Endothelial cell of umbilical vein (primary cell): ENCODE measurements at regions not wholly inside any gene's neighbourhood (a gene's known extent, or its start where the extent isn't known, plus 50 kb on each side); places are given as distances from the start of the nearest gene placed in this dataset.
"Not testable (repeated sequence)": the region's sequence is repeated elsewhere in the genome, so short reads cannot be mapped to it uniquely, and the experiment has no call there.

Experiments used
- EZH2 ChIP-seq: IDR thresholded peaks from 2 replicates; pipeline ENCODE4 v1.6.1; 2012; ENCODE audit warnings: borderline replicate concordance, low read depth, mild to moderate bottlenecking, moderate library complexity, low read length, inconsistent platforms; ENCODE audit not compliant: severe bottlenecking
- FOS ChIP-seq: IDR thresholded peaks from 2 replicates; pipeline ENCODE4 v1.6.1; 2011; ENCODE audit warnings: mild to moderate bottlenecking, low read length, moderate library complexity, borderline replicate concordance; ENCODE audit not compliant: insufficient read depth
- JUN ChIP-seq: IDR thresholded peaks from 2 replicates; pipeline ENCODE4 v1.6.1; 2011; ENCODE audit warnings: borderline replicate concordance, low read depth; ENCODE audit not compliant: insufficient read length, insufficient read depth
- MYC ChIP-seq: IDR thresholded peaks from one replicate; pipeline ENCODE4 v1.6.1; 2011; ENCODE audit warnings: mild to moderate bottlenecking, low read depth, low read length
- POLR2A ChIP-seq: IDR thresholded peaks from 2 replicates; pipeline ENCODE4 v1.6.1; 2012; ENCODE audit warnings: low read depth, mild to moderate bottlenecking, control low read depth, low read length
- POLR2AphosphoS5 ChIP-seq: IDR thresholded peaks from 2 replicates; pipeline ENCODE4 v1.6.1; 2012; ENCODE audit warnings: low read depth, mild to moderate bottlenecking, control low read depth, low read length, moderate library complexity; ENCODE audit not compliant: insufficient read depth
- TF ChIP-seq, protein P1 (sequence below), 2 donors: IDR thresholded peaks; 1 replicate in 1 of 2; 2 replicates in 1 of 2; pipeline ENCODE4 v1.5.1; 2011; ENCODE audit warnings: low read length in 2 of 2, mild to moderate bottlenecking in 2 of 2, moderate library complexity in 2 of 2, control low read depth in 1 of 2, inconsistent platforms in 1 of 2, low read depth in 1 of 2; ENCODE audit not compliant: insufficient read depth in 1 of 2; ENCODE audit errors: extremely low read depth in 1 of 2
- TF ChIP-seq, protein P2 (sequence below): IDR thresholded peaks from 2 replicates; pipeline ENCODE4 v1.6.1; 2011; ENCODE audit not compliant: insufficient read depth, insufficient read length

DNA sequence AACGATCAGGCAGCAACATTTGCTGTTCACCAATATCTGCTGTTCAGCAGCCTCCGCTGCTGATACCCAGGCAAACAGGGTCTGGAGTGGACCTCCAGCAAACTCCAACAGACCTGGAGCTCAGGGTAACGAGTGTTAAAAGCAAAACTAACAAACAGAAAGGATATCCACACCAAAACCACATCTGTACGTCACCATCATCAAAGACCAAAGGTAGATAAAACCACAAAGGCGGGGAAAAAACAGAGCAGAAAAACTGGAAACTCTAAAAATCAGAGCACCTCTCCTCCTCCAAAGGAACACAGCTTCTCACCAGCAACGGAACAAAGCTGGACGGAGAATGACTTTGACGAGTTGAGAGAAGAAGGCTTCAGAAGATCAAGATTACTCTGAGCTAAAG lies 192.8 kb upstream of the MGAT5 start:
- not testable (repeated sequence) for TF ChIP-seq EZH2, POLR2AphosphoS5, POLR2A, JUN, MYC, FOS
- TF ChIP-seq, protein P1, sequence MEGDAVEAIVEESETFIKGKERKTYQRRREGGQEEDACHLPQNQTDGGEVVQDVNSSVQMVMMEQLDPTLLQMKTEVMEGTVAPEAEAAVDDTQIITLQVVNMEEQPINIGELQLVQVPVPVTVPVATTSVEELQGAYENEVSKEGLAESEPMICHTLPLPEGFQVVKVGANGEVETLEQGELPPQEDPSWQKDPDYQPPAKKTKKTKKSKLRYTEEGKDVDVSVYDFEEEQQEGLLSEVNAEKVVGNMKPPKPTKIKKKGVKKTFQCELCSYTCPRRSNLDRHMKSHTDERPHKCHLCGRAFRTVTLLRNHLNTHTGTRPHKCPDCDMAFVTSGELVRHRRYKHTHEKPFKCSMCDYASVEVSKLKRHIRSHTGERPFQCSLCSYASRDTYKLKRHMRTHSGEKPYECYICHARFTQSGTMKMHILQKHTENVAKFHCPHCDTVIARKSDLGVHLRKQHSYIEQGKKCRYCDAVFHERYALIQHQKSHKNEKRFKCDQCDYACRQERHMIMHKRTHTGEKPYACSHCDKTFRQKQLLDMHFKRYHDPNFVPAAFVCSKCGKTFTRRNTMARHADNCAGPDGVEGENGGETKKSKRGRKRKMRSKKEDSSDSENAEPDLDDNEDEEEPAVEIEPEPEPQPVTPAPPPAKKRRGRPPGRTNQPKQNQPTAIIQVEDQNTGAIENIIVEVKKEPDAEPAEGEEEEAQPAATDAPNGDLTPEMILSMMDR (IDR thresholded peaks at IDR 0.05; ENCODE audit: extremely low read depth in 1 of 2, insufficient read depth in 1 of 2, low read depth in 1 of 2, low read length in 2 of 2), result not testable (repeated sequence)
- TF ChIP-seq, protein P2, sequence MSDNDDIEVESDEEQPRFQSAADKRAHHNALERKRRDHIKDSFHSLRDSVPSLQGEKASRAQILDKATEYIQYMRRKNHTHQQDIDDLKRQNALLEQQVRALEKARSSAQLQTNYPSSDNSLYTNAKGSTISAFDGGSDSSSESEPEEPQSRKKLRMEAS, result not testable (repeated sequence)
